ENCODE measurements at regions not wholly inside any gene's neighbourhood (a gene's known extent, or its start where the extent isn't known, plus 50 kb on each side); places are given as distances from the start of the nearest gene placed in this dataset.
A peak's percentile ranks its signal among the peaks of the same experiment; 100 is the strongest.

DNA sequence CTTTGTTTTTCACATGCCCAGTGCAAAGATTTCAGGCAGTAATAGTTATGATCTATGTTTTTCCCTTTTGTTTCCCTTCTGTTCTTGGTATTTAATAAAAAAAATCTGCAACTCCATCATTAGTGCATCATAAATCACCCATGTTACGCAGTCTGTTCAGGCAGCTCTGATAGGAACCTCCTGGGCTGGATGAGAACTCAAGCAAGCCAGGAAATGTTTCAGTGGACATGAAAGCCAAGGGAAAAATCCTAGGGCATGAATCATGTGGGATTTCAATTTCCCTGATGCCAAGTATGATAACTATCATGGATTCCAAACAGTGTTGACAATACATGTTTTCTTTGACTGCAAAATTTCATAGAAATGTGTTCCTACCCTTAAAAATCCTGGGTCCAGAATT is 119.7 kb upstream of the TARS1 start:
- TF ChIP-seq EZH2 (IDR thresholded peaks at IDR 0.05; ENCODE audit: borderline replicate concordance, low read depth, low read length, severe bottlenecking) (no peak), FOS (IDR thresholded peaks at IDR 0.05; ENCODE audit: borderline replicate concordance, insufficient read depth, low read length) (peak; percentile 83), POLR2AphosphoS5 (IDR thresholded peaks at IDR 0.05; ENCODE audit: insufficient read depth, low read depth, low read length) (peak; percentile 68), JUN (IDR thresholded peaks at IDR 0.05; ENCODE audit: borderline replicate concordance, insufficient read depth, insufficient read length, low read depth) (peak; percentile 96), GATA2 (IDR thresholded peaks at IDR 0.05; ENCODE audit: insufficient read depth, insufficient read length, low read depth, low read length) (peak; percentile 99)
- TF ChIP-seq, protein P1, sequence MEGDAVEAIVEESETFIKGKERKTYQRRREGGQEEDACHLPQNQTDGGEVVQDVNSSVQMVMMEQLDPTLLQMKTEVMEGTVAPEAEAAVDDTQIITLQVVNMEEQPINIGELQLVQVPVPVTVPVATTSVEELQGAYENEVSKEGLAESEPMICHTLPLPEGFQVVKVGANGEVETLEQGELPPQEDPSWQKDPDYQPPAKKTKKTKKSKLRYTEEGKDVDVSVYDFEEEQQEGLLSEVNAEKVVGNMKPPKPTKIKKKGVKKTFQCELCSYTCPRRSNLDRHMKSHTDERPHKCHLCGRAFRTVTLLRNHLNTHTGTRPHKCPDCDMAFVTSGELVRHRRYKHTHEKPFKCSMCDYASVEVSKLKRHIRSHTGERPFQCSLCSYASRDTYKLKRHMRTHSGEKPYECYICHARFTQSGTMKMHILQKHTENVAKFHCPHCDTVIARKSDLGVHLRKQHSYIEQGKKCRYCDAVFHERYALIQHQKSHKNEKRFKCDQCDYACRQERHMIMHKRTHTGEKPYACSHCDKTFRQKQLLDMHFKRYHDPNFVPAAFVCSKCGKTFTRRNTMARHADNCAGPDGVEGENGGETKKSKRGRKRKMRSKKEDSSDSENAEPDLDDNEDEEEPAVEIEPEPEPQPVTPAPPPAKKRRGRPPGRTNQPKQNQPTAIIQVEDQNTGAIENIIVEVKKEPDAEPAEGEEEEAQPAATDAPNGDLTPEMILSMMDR (IDR thresholded peaks at IDR 0.05; ENCODE audit: extremely low read depth in 1 of 2, insufficient read depth in 1 of 2, low read depth in 1 of 2, low read length in 2 of 2): no peak
- H3K36me3 ChIP-seq (ENCODE audit: control insufficient read depth in 2 of 2, extremely low read depth in 1 of 2, insufficient read depth in 2 of 2, low read length in 2 of 2): no peaks in the 10 kb centered on the region
- peak overlapping the region; percentile 79 for H3K9ac ChIP-seq (replicated peaks; ENCODE audit: extremely low read depth, insufficient read depth, low read length)
- no peaks in the 10 kb centered on the region for H3K9me1 ChIP-seq (replicated peaks; ENCODE audit: control insufficient read depth, extremely low read depth, insufficient read depth, low read length)
- peak; percentile 94 for FAIRE-seq
- H3K27ac ChIP-seq (ENCODE audit: insufficient read depth, low read depth, low read length): peak overlapping the region; percentile 98
- dilution Hi-C loops (cut with MboI; ENCODE audit: extremely low pct_ligation_motif_present, low sequenced_read_pairs): no loop called here
- no peaks in the 10 kb centered on the region for H3K9me3 ChIP-seq (replicated peaks; ENCODE audit: control insufficient read depth, insufficient read depth, low read length)
- peak overlapping the region; percentile 76 for H3K4me2 ChIP-seq (ENCODE audit: insufficient read depth, low read length)
- peak overlapping the region; percentile 43 for H2AFZ ChIP-seq (ENCODE audit: low read depth, low read length)
- H3K4me1 ChIP-seq (ENCODE audit: control insufficient read depth, extremely low read depth, insufficient read depth, low read length): peaks cover 34% of the 10 kb centered on the region
- ChIA-PET POLR2A (interaction anchor here (0.5 kb wide), 1 partner anchor 1836 kb away, joined by 5 read pairs; no protein-coding TSS in a partner anchor), CTCF (interaction anchor here (1.0 to 1.4 kb wide), 2 partner anchors 21 kb away, joined by 3 to 4 read pairs; no protein-coding TSS in a partner anchor)
- BruUV-seq (replicated peaks): no TSS peak
- peak overlapping the region in 1 of 3 experiments; percentile 13 for H3K4me3 ChIP-seq (replicated peaks in 1 of 3; ENCODE audit: insufficient read depth in 1 of 3, low read depth in 1 of 3, low read length in 3 of 3)
- intact Hi-C loops (cut with micrococcal nuclease): loop anchor here (1.0 to 5.0 kb wide), 5 partner anchors 43 to 121 kb away; partner anchors contain the start of gene TARS1
- H4K20me1 ChIP-seq (replicated peaks; ENCODE audit: control insufficient read depth, extremely low read depth, insufficient read depth, low read length): no peaks in the 10 kb centered on the region
- no peaks in the 10 kb centered on the region for H3K79me2 ChIP-seq (ENCODE audit: control insufficient read depth, insufficient read depth, low read length)
- peak; percentile 98 for DNase-seq (ENCODE audit: low read depth, low spot score)
- H3K27me3 ChIP-seq (ENCODE audit: control insufficient read depth in 2 of 2, insufficient read depth in 2 of 2, low read length in 2 of 2): no peaks in the 10 kb centered on the region

Measured in endothelial cell of umbilical vein (primary cell).